CD14-positive monocyte (primary cell): ENCODE measurements at regions not wholly inside any gene's neighbourhood (a gene's known extent, or its start where the extent isn't known, plus 50 kb on each side); places are given as distances from the start of the nearest gene placed in this dataset.

Experiments used
- DNase-seq, 3 donors: peaks; one replicate each; pipeline ENCODE4 v3.0.0-alpha.2; 2011 to 2022
- H2AFZ ChIP-seq: 2 replicates; pipeline ENCODE4 v1.6.0; 2012; ENCODE audit warnings: mild to moderate bottlenecking, low read depth, low read length, inconsistent platforms; ENCODE audit not compliant: insufficient read depth, poor library complexity, severe bottlenecking
- H3K27ac ChIP-seq, 2 donors: 1 replicate in 1 of 2; 2 replicates in 1 of 2; pipeline ENCODE4 v1.5.1; 2012 to 2013; ENCODE audit warnings: low read length in 2 of 2, control low read depth in 1 of 2, inconsistent platforms in 1 of 2, low read depth in 1 of 2, mild to moderate bottlenecking in 1 of 2
- H3K27me3 ChIP-seq, 2 donors: one replicate each; pipeline versions ENCODE4 v1.6.0 to v1.6.1; 2011 to 2013; ENCODE audit warnings: low read length in 2 of 2; ENCODE audit not compliant: control insufficient read depth in 2 of 2, insufficient read depth in 2 of 2
- H3K36me3 ChIP-seq, 2 donors: replicated peaks in 1 of 2; 1 replicate in 1 of 2; 2 replicates in 1 of 2; pipeline versions ENCODE4 v1.5.1 to v1.6.1; 2012 to 2013; ENCODE audit warnings: low read length in 2 of 2, control low read depth in 1 of 2, inconsistent platforms in 1 of 2, mild to moderate bottlenecking in 1 of 2; ENCODE audit not compliant: insufficient read depth in 2 of 2, control insufficient read depth in 1 of 2
- H3K4me1 ChIP-seq, 2 donors: 1 replicate in 1 of 2; 2 replicates in 1 of 2; pipeline versions ENCODE4 v1.5.1 to v1.6.1; 2012 to 2013; ENCODE audit warnings: low read length in 2 of 2, control low read depth in 1 of 2, inconsistent platforms in 1 of 2, mild to moderate bottlenecking in 1 of 2, moderate library complexity in 1 of 2; ENCODE audit not compliant: insufficient read depth in 2 of 2, control insufficient read depth in 1 of 2
- H3K4me2 ChIP-seq: replicated peaks from 2 replicates; pipeline ENCODE3; 2012; ENCODE audit warnings: low read length, moderate library complexity, mild to moderate bottlenecking; ENCODE audit not compliant: poor library complexity, severe bottlenecking; ENCODE audit errors: extremely low read depth
- H3K4me3 ChIP-seq, 3 experiments: fragments of 200-600 bp in 1 of 3; sonication (generic) in 1 of 3; replicated peaks in 1 of 3; 1 replicate in 2 of 3; 2 replicates in 1 of 3; pipeline ENCODE4 v1.5.1; 2011 to 2013; ENCODE audit warnings: low read length in 3 of 3, mild to moderate bottlenecking in 3 of 3, control low read depth in 2 of 3, low read depth in 2 of 3, inconsistent platforms in 1 of 3, moderate library complexity in 1 of 3
- H3K79me2 ChIP-seq: 2 replicates; pipeline ENCODE4 v1.6.0; 2012; ENCODE audit warnings: mild to moderate bottlenecking, control low read depth, inconsistent platforms, low read length, moderate library complexity; ENCODE audit not compliant: insufficient read depth
- H3K9ac ChIP-seq: 2 replicates; pipeline ENCODE4 v1.6.0; 2017; ENCODE audit warnings: low read length, mild to moderate bottlenecking; ENCODE audit not compliant: insufficient read depth, poor library complexity, severe bottlenecking
- H3K9me3 ChIP-seq, 2 donors: replicated peaks in 1 of 2; 1 replicate in 1 of 2; 2 replicates in 1 of 2; pipeline versions ENCODE4 v1.5.1 to v1.6.1; 2012 to 2013; ENCODE audit warnings: low read length in 2 of 2, control low read depth in 1 of 2; ENCODE audit not compliant: control insufficient read depth in 1 of 2, insufficient read depth in 1 of 2
- H4K20me1 ChIP-seq: 2 replicates; pipeline ENCODE4 v1.6.0; 2012; ENCODE audit warnings: mild to moderate bottlenecking, low read length, control low read depth, moderate library complexity; ENCODE audit not compliant: insufficient read depth
- H3K27ac Mint-ChIP-seq, 7 donors: one replicate each; pipeline ENCODE4 v1.8.0; 2020; ENCODE audit warnings: mild to moderate bottlenecking in 7 of 7, mixed read lengths in 7 of 7, moderate library complexity in 6 of 7, inconsistent platforms in 2 of 7
- H3K27me3 Mint-ChIP-seq, 3 donors: one replicate each; pipeline ENCODE4 v1.8.0; 2021 to 2022; ENCODE audit warnings: low read depth in 3 of 3, mild to moderate bottlenecking in 3 of 3, mixed read lengths in 3 of 3, moderate library complexity in 3 of 3, inconsistent platforms in 1 of 3
- H3K36me3 Mint-ChIP-seq, 2 donors: one replicate each; pipeline ENCODE4 v1.8.0; 2020; ENCODE audit warnings: mixed read lengths in 2 of 2, inconsistent platforms in 1 of 2, mild to moderate bottlenecking in 1 of 2
- H3K4me1 Mint-ChIP-seq: one replicate; pipeline ENCODE4 v1.8.0; 2020; ENCODE audit warnings: mild to moderate bottlenecking, mixed read lengths
- H3K4me3 Mint-ChIP-seq, 2 donors: one replicate each; pipeline ENCODE4 v1.8.0; 2020; ENCODE audit warnings: mild to moderate bottlenecking in 2 of 2, mixed read lengths in 2 of 2, moderate library complexity in 1 of 2
- H3K9me3 Mint-ChIP-seq, 7 donors: one replicate each; pipeline ENCODE4 v1.8.0; 2020 to 2022; ENCODE audit warnings: mixed read lengths in 7 of 7, mild to moderate bottlenecking in 6 of 7, moderate library complexity in 6 of 7, inconsistent platforms in 2 of 7
- CTCF ChIP-seq: fragments of 200-600 bp; IDR thresholded peaks from one replicate; pipeline ENCODE4 v1.8.0; 2022; ENCODE audit warnings: antibody characterized with exemption, mild to moderate bottlenecking
- WGBS: methylation state at CpG from one replicate; pipeline ENCODE4 v1.1.5; 2013; ENCODE audit warnings: missing lambda C conversion rate; ENCODE audit not compliant: insufficient coverage; 5-methylcytosine and 5-hydroxymethylcytosine counted together
- intact Hi-C, 2 donors: fragments of 100-400 bp; cut with micrococcal nuclease; formaldehyde crosslinking; loops; one replicate each; pipeline versions ENCODE4 v1.15.0 to v1.15.1; 2023

GRCh38 chr5:33161421-33161820 is 279.3 kb upstream of the TARS1 start:
- H3K27me3 ChIP-seq = no peaks in the 10 kb centered on the region
- H3K36me3 Mint-ChIP-seq = no peaks in the 10 kb centered on the region
- H3K9ac ChIP-seq = no peak overlapping the region
- H3K4me3 Mint-ChIP-seq = no peak overlapping the region
- no peak overlapping the region for H3K4me3 ChIP-seq
- no peak overlapping the region for H3K27ac ChIP-seq
- no peaks in the 10 kb centered on the region for H3K4me1 ChIP-seq
- no peaks in the 10 kb centered on the region for H4K20me1 ChIP-seq
- no peaks in the 10 kb centered on the region for H3K36me3 ChIP-seq
- H3K27ac Mint-ChIP-seq = no peak overlapping the region
- H3K4me2 ChIP-seq = no peak overlapping the region
- H3K4me1 Mint-ChIP-seq = no peaks in the 10 kb centered on the region
- H3K9me3 Mint-ChIP-seq = peaks cover 6 to 21% (median 11%) of the 10 kb centered on the region in 7 donors
- H2AFZ ChIP-seq = no peak overlapping the region
- H3K79me2 ChIP-seq = no peaks in the 10 kb centered on the region
- WGBS = 83% methylated on average over 1 of the region's 3 CpGs
- no peak for TF ChIP-seq CTCF
- DNase-seq = no peak
- no peaks in the 10 kb centered on the region for H3K27me3 Mint-ChIP-seq
- intact Hi-C loops = no loop called here
- peaks cover 0 to 15% of the 10 kb centered on the region in 2 donors for H3K9me3 ChIP-seq

GRCh38 chr5:33162057-33162456 is 278.7 kb upstream of the TARS1 start:
- Histone ChIP-seq H3K4me3 (no peak overlapping the region), H3K27me3 (no peaks in the 10 kb centered on the region), H2AFZ (no peak overlapping the region), H3K4me1 (no peaks in the 10 kb centered on the region), H3K79me2 (no peaks in the 10 kb centered on the region), H4K20me1 (no peaks in the 10 kb centered on the region), H3K36me3 (no peaks in the 10 kb centered on the region), H3K4me2 (no peak overlapping the region), H3K27ac (no peak overlapping the region), H3K9ac (no peak overlapping the region), H3K9me3 (peaks cover 0 to 21% of the 10 kb centered on the region in 2 donors)
- Mint-ChIP-seq H3K9me3 (peaks cover 10 to 26% (median 15%) of the 10 kb centered on the region in 7 donors), H3K27ac (no peak overlapping the region), H3K36me3 (no peaks in the 10 kb centered on the region), H3K4me3 (no peak overlapping the region), H3K4me1 (no peaks in the 10 kb centered on the region), H3K27me3 (no peaks in the 10 kb centered on the region)
- TF ChIP-seq CTCF = no peak
- 97% methylated on average over 16 of the region's 18 CpGs for WGBS
- no peak for DNase-seq
- intact Hi-C loops = no loop called here
